ENCODE measurements at regions not wholly inside any gene's neighbourhood (a gene's known extent, or its start where the extent isn't known, plus 50 kb on each side); places are given as distances from the start of the nearest gene placed in this dataset.

DNA sequence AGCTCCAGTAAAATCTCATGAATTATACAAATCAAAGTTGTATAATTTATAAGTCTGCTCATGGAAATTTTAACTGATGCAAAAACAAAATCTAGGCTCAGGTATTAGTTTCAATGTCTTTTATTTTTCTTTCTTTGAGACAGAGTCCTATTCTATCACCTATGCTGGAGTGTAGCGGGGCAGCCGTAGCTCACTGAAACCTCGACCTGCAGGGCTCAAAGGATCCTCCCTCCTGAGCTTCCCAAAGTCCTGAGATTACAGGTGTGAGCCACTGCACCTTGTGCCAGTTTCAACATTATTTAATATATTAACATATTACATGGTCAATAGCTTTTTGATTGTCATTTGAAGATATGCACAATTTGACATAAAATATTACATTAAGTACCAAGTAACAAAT lies 678.7 kb downstream of the ARAP2 start:
- DNase-seq, result no peak

DNA sequence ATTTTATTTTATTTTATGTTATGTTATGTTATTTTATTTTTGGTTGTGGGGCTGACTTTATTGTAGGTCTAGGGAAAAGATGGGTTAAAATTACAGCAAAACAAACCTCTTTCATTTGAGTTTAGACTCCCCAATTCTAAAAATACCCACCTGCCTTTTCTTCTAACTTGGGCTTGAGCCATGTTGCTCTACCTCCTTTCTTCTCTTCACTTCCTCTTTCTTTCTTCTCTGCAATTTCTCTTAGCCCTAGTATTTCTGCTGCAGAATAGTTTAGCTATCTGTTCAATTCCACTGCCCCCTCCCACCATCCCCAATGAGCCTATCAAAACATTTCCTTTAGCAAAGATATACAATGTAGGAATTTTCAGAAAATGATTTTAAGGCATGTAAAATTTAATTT lies 653.3 kb downstream of the ARAP2 start:
- DNase-seq, result no peak

DNA sequence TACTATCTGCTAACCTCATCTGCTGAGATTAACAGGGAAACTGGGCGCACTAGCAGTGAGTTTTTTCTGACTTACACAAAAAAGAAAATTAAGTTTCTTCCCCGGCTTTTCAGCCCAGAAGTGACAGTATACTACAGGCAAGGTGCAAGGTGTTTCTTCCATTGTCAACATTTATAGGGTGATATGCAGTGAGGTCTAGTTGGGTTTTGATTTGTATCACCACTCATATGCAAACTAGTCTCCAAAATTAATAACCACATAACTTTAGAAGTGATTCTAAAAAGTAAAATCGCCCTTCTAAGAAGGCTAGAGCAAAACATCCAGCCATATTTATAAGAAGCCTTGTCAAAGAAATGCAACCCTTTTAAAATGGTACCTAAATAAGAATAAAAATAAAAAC lies 640.1 kb downstream of the ARAP2 start:
- no peak for DNase-seq

DNA sequence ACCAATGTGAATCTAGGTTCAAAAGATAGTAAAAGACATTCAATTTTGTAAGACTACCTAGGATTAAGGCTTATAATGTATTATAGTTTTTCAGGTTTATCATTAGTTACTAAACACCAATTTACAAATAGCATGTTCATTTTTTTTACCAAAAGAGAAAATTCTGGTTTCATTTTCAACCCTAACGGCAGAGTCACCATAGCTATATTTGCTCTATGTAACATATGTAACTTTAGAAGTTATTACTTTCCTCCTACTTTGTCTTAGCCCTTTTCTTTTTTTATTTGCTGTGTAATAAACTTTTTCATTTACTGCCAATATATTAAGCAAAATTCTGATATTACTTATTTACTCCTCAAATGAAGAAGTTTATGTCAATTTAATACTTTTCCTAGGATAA lies 639.6 kb downstream of the ARAP2 start:
- no peak for DNase-seq

DNA sequence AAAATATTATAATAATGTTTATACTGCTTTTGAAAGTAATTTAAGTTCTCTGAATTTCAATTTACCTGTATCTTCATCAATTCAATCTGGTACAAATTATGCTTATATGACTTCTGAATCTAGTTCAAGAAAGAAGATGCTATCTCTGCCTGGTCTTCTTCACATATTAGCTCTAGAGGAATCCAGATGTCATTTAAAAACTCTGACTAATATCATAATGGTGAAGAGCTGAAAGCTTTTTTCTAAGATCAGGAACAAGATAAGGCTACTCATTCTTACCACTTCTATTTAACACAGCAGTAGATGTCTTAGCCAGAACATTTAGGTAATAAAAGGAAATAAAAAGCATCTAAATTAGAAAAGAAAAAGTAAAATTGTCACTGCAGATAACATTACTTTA lies 636.1 kb downstream of the ARAP2 start:
- DNase-seq, result no peak

DNA sequence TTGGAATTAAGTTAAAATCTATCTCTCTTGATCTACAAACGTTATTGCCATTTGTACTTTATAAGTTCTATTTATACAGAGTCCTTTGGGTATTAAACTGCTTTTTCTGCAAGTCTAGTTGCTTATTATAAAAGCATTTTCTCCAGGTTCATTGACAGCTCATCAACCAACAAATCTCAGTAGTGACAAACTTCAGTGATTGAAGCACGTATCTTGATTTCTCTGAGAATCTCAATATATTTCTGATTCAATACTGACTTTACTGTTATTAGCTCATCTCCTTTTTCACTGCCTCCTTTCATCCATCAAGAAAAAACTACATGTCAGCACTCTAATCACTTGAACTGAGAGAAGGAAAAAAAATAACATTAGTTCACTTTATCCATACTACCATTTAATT lies 630.2 kb downstream of the ARAP2 start:
- DNase-seq, result no peak

DNA sequence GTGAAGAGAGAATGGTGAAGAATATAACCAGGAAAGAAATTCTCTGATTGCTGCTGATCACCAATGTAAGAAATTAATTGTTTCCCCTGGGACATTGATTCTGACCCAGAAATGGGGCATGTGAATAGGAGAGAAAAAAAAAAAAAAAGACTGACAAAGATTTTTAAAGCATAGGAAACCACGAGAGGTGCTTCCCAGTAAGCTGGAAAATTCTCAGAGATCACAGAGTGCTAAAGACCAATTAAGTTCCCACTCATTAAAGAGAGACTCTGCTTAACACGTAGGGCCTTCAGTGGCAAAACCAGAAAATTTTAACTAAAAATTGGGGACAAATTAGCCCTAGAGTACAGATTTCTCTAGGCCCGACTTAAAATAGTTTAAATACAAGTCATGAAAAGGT lies 604.4 kb downstream of the ARAP2 start:
- DNase-seq, result no peak

DNA sequence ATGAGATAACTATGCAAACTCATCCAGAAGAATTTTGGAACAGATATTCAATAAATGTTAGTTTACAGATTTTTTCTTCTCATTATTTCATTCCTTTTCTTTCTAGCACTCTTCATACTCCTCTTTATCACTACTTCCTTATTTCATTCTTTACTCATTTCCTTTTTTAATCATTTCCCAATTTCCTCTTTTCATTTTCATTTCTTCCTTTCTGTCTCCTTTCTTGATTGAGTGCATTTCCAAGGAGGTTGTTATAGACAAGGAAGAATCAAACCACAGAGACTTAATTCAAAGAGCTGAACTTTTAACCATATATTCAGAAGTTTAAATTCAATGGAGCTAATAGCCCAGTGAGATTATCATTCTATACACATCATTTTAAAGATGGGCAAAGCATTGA lies 600.7 kb downstream of the ARAP2 start:
- no peak for DNase-seq

DNA sequence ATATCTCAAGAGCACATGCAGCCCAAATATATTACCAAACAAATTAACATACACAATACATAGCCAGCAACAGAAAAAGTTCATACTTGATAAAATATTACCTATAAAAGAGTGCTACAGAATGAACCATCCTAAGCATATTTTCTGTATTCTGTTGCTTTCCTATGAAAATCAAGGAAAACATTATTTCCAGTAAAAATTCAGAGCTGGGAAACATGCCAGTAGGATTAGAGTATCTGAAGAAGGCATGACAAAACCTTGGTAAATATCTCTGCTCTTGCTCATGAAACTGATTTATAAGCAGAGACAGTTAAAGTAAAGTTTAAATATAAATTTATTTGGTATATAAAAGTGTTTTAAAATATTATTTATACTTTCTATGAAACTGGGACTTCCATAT lies 599.7 kb downstream of the ARAP2 start:
- no peak for DNase-seq

DNA sequence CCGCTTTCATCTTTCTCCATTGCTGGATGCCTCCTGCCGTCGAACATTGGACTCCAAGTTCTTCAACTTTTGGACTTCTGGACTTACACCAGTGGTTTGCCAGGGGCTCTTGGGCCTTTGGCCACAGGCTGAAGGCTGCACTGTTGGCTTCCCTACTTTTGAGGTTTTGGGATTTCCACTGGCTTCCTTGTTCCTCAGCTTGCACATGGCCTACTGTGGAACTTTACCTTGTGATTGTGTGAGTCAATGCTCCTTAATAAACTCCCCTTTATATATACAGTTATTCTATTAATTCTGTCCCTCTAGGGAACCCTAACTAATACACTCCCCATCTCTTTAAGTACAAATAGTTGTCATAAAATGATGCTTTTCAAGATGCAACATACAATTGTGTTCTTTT lies 595.3 kb downstream of the ARAP2 start:
- no peak for DNase-seq

DNA sequence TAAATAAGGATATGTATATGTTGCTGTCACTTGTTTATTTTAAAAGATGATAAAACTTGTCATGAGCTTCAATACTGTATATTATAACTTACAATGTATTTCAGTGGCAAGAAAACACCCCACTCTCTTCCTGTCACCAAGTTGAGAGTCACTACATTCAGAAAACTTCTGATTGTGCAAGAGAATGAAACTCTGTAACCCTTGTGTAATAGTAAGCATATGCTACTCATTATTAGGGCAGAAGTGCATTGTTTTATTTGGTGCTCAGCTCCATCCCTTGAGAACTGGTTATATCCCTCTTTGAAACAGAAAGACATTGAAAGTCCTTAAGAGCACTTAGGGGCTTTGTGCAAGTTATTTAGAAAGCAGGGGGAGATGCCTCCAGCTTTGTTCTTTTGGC lies 594.5 kb downstream of the ARAP2 start:
- DNase-seq, result no peak

DNA sequence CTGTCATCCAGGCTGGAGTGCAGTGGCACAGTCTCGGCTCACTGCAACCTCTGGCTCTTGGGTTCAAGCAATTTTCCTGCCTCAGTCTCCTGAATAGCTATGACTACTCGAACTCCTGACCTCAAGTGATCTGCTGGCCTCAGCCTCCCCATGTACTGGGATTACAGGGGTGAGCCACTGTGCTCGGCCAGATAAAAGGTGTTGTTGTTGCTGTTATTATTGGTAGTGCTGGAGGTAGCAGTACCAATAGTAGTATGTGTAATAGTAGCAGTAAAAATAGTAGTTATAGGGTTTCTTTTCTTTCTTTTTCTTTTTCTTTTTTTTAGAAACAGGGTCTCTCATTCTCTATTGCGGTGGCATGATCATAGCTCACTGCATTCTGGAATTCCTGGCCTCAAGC lies 592.1 kb downstream of the ARAP2 start:
- no peak for DNase-seq

DNA sequence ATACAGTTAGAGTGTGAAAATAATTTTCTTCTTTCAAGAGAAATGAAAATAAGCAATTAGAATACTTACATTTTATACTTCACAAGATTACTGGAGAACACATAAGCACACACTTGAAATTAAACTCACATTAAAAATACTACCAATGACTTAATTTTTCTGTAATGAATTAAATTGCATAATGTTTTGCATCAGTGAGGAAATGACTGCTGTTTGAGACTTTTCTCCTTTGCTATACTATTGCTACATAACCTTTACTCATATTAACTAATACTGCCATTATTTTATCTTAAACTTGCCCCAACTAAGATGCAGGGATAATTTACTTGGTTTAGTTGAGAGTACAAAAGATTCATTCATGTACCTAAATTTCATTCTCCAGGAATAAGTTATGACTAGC lies 590.9 kb downstream of the ARAP2 start:
- no peak for DNase-seq

DNA sequence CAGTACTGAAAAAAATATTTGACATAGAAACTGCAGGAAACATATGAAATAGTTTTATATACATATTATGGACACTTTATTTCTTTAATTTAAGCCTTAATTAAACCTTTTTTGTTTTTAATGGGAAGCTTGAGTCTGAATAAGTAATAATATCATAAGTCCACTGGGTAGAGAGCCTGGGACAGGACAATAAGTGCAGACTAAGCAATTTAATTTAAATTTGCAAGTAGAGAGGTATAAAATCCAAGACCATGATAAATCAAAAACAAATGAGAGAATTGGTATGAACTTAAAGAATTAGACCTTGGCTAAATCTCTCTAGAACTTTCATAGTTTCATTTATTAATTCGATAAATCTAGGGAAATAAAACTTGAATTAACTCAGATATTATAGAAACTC lies 571.2 kb downstream of the ARAP2 start:
- DNase-seq, result no peak

DNA sequence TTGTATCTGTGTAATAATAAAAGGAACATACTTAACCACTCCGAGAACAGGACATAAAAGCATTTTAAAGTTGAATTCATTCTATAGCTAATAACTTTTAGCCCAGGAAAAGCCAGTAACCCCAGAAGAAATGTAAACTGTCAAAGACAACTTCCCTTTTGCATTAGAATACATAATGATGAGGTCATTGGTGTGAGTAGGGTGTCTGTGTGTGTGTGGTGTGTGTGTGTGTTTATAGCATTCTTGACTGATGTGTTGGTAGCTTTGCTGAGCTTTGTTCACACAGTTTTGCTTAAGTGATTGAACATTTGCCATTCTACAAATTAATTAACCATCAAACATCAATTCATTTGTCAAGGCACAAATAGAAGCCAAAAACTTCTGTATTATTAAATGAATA lies 559.6 kb downstream of the ARAP2 start:
- DNase-seq, result no peak

DNA sequence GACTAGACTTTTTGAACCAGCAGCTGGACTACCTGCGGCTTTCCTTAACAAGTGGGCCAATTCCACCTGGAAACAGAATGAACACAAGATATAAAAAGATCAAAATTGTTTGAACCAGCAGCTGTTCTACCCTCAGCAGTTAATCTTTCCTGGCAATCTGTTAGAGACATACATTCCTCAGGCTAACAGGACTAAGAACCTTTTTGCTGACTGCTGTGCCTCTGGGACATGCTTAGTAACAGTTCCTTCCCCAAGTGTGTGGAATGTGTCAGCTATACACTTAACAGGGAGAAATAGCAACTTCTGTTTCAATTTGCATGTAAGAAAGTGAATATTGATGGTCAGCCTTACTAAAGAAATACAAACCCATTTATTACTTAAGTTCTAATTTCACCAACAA lies 554.4 kb downstream of the ARAP2 start:
- no peak for DNase-seq

DNA sequence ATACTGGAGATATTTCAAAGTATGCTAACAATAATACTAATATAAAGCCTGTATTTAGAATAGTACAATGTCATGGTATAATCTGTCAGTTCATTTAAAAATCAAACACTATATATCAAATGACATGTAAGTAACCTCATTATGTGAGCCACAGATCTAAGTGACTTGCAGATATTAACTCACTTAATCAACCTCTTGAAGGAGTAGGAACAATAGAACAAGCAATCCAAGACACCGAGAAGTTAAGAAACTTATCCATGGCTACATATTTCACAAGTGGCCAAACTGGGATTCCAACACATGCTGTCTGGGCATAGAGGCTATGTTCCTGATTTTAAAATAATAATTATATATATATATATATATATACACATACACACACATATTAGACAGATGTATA lies 554.0 kb downstream of the ARAP2 start:
- no peak for DNase-seq

DNA sequence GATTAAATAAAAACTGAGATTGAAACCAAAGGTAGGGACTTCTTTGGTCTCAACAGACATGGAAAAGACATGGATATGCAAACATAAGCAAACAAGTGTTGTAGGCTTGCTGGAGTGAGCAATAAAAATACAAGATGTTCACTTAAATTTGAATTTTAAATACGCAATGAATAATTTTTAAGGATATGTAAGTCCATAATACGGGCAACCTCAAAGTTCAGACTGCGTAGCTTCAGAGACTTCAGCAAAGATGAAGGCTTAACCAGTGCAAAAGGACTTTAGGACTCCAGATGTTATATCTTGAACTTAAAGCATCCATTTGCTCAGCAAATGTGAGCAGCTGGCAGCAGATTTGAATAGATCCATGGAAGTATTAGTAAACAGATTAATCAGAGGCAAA lies 549.3 kb downstream of the ARAP2 start:
- DNase-seq, result no peak

DNA sequence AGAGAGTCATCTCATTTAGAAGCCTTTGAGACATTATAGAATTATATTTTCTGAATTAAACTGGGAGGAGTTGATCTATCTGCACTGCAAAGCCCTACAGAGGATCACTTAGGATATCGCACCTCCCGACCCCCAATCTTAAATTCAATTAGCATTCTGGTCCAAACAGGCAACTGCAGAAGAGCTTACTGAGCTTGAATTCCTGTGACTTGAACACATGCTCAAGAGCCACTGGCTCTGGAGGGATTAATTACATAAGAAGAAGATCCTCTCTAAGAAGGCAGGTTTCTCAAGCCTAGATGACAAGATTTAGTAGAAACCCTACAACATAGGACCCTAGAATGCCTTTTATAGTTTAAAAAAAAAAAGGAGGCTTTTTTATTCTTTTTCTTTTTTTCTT lies 548.9 kb downstream of the ARAP2 start:
- no peak for DNase-seq

DNA sequence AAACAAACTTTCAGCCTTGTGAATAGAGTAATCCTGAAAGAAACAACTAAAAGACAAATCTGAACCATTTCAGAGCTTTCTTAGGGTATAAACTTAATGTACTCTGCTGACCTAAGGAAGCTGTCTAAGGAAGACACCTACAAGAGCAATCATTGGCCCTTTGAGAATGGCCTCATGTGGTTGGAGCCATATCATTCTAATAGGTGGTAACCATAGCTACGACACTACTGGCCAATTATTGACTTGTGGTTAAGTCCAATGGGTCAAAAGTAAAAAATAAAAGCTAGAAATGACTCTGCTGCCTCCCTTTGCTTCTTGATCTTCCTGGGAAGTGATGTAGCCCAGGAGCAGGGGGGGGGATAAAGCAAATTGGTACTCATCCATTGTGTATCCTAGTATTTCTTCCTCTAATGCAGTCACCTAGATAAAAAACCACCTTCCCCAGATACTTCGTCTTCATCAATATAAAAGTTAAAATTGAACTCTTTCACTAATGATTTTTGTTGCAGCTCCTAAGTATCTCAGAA lies 547.0 kb downstream of the ARAP2 start:
- no peak for DNase-seq

DNA sequence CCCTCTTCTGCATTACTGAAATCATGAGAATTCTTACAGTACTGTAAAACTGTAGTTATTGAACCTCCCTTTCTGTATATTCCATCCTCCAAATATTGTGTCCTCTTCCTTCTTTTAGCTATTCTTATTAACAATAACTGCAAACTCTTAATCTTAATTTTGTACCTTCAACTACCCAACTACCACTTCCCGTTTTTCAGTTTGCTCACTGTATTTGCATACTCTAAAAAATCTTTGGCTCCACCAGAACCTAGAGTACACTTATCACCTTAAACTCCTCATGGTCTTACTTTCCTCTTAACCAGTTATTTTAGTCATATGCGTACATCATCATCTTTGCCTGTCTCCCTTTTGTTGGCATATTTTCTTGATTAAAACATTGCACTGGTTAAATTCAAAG lies 543.7 kb downstream of the ARAP2 start:
- DNase-seq, result no peak

DNA sequence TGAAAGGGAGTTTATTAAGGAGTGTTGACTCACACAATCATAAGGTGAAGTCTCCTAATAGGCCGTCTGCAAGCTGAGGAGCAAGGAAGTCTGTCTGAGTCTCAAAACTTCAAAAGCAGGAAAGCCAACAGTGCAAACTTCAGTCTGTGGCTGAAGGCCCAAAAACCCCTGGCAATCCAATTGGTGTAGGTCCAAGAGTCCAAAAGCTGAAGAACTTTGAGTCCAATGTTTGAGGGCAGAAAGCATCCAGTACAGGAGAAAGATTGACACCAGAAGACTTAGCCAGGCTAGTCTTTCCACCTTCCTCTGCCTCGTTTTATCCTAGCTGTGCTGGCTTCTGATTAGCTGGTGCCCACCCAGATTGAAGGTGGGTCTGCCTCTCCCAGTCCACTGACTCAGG lies 535.2 kb downstream of the ARAP2 start:
- DNase-seq, result no peak

DNA sequence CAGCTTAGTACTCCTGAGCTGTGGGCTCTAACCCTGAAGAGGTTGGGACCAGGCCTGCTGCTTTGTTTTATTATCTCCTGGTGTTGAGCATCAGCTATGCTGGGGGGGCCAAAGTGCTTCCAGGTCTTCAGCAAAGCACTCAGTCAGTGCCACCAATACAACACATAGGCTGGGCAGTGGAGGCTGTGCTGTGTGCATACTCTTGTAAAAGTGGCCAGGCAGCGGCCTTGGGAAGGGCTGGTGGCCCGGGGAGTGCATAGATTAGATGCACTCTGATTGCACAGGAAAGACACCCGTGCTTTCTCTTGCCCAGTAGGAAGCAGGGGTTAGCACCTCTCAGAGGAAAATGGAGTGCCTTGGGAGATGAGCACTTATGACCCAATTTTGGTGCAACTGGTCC lies 534.0 kb downstream of the ARAP2 start:
- DNase-seq, result no peak

DNA sequence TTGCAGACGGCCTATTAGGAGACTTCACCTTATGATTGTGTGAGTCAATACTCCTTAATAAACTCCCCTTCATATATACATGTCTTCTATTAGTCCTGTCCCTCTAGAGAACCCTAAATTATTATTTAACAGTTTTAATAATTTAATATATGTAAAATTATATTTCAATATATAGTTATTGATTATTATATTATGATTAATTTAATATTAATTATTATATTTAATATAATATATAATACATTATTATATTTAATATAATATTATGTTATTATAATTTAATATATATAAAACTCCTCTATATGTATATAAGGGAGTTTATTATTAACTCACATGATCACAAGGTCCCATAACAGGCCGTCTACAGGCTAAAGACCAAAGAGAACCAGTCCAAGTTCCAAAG lies 533.2 kb downstream of the ARAP2 start:
- no peak for DNase-seq

DNA sequence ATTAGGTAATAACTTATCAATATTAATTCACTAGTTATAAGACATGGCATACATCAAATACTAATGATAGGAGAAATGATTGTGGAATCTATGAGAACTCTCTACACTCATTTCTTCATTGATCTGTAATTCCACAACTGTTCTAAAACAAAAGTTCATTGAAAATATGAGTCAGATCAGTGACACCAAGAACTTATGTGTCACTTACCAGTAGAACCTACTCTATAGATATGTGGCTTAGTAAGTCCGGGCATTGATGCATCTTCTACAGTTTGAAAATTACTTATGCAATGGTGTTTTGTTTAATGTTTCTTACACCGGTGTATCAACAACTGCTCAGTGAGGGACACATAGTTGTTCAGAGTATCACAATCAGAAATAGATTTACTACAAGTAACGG lies 520.3 kb downstream of the ARAP2 start:
- no peak for DNase-seq

DNA sequence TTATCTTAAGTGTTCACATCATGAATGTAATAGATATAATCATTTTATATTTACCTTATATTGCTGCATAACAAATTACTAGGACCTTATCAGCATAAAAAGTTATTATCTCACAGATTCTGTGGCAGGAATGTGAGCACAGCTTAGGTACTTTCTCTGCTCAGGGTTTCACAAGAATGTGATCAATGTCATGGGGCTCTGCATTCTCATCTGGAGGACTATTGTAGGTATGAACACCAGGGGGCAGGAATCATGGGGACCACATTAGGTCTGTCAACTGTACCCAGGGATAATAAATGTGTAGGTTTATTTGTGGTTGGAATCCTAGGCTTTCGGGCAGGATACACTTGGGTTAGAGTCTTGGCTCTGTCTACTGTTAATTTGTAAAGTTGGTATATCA lies 519.2 kb downstream of the ARAP2 start:
- no peak for DNase-seq

All from NCI-H187 treated with DMSO at 0.1 percent for 48 hours (cell line).